Neural cell (in vitro differentiated cells): ENCODE measurements at regions not wholly inside any gene's neighbourhood (a gene's known extent, or its start where the extent isn't known, plus 50 kb on each side); places are given as distances from the start of the nearest gene placed in this dataset.

Experiments
- H2AFZ ChIP-seq: fragments of 200-600, 300-800 bp; sonication (generic), shearing (Covaris generic); 2 replicates; pipeline ENCODE4 v1.6.0; 2014; ENCODE audit warnings: low read depth, mild to moderate bottlenecking, antibody characterized with exemption, low read length, moderate library complexity
- H3F3A ChIP-seq: fragments of 200-600 bp; shearing (Covaris generic); 2 replicates; pipeline ENCODE4 v1.6.1; 2016; ENCODE audit warnings: mild to moderate bottlenecking, moderate library complexity, mixed read lengths, antibody characterized with exemption, low read length; ENCODE audit not compliant: insufficient read depth, poor library complexity, severe bottlenecking
- H3K27ac ChIP-seq: fragments of 200-600, 300-800 bp; sonication (generic), shearing (Covaris generic); 2 replicates; pipeline ENCODE4 v1.5.1; 2014; ENCODE audit warnings: mild to moderate bottlenecking, low read length, moderate library complexity
- H3K27me3 ChIP-seq: fragments of 300-800, 200-600 bp; sonication (generic), shearing (Covaris generic); 2 replicates; pipeline ENCODE4 v1.6.0; 2014; ENCODE audit warnings: mild to moderate bottlenecking, low read depth, low read length, moderate library complexity; ENCODE audit not compliant: insufficient read depth
- H3K36me3 ChIP-seq: fragments of 300-800, 200-600 bp; sonication (generic), shearing (Covaris generic); 2 replicates; pipeline ENCODE4 v1.5.1; 2014; ENCODE audit warnings: mild to moderate bottlenecking, antibody characterized with exemption, low read length, moderate library complexity; ENCODE audit not compliant: insufficient read depth
- H3K4me2 ChIP-seq: fragments of 300-800, 200-600 bp; sonication (generic), shearing (Covaris generic); 2 replicates; pipeline ENCODE4 v1.6.0; 2014; ENCODE audit warnings: mild to moderate bottlenecking, low read length
- H3K4me3 ChIP-seq: fragments of 300-800, 200-600 bp; sonication (generic), shearing (Covaris generic); 2 replicates; pipeline ENCODE4 v1.5.1; 2014; ENCODE audit warnings: mild to moderate bottlenecking, low read length, moderate library complexity
- H3K79me2 ChIP-seq: fragments of 200-600 bp; shearing (Covaris generic); replicated peaks from 2 replicates; pipeline ENCODE4 v1.6.0; 2014; ENCODE audit warnings: mild to moderate bottlenecking, low read length, moderate library complexity; ENCODE audit not compliant: insufficient read depth
- H3K9ac ChIP-seq: fragments of 300-800, 200-600 bp; sonication (generic), shearing (Covaris generic); 2 replicates; pipeline ENCODE4 v1.6.1; 2016; ENCODE audit warnings: mild to moderate bottlenecking, low read length, mixed read lengths
- H3K9me2 ChIP-seq: fragments of 200-600 bp; shearing (Covaris generic); 2 replicates; pipeline ENCODE4 v1.6.1; 2016; ENCODE audit warnings: mild to moderate bottlenecking, low read length, mixed read lengths; ENCODE audit not compliant: insufficient read depth
- H3K9me3 ChIP-seq: fragments of 200-600, 300-800 bp; sonication (generic), shearing (Covaris generic); 2 replicates; pipeline ENCODE4 v1.6.1; 2016; ENCODE audit warnings: mild to moderate bottlenecking, mixed run types, low read length, moderate library complexity, mixed read lengths
- H4K20me1 ChIP-seq: fragments of 200-600 bp; shearing (Covaris generic); 2 replicates; pipeline ENCODE4 v1.6.1; 2016; ENCODE audit warnings: mild to moderate bottlenecking, mixed run types; ENCODE audit not compliant: insufficient read depth
- CTCF ChIP-seq: fragments of 450-650 bp; IDR thresholded peaks from 2 replicates; pipeline ENCODE4 v1.5.1; 2014; ENCODE audit warnings: antibody characterized with exemption, mild to moderate bottlenecking, moderate library complexity; ENCODE audit not compliant: poor library complexity, severe bottlenecking
- EP300 ChIP-seq: fragments of 450-650 bp; conservative IDR thresholded peaks from 2 replicates; pipeline ENCODE4 v1.6.1; 2014; ENCODE audit warnings: antibody characterized with exemption, mild to moderate bottlenecking, moderate library complexity; ENCODE audit not compliant: poor library complexity, severe bottlenecking
- EZH2 ChIP-seq: fragments of 200-600, 300-800 bp; shearing (Covaris generic), sonication (generic); IDR thresholded peaks from 2 replicates; pipeline ENCODE4 v1.6.1; 2014; ENCODE audit warnings: antibody characterized with exemption, low read length, borderline replicate concordance, mild to moderate bottlenecking; ENCODE audit not compliant: insufficient read depth, poor library complexity, severe bottlenecking
- MXI1 ChIP-seq: fragments of 450-650 bp; conservative IDR thresholded peaks from 2 replicates; pipeline ENCODE4 v1.6.1; 2014; ENCODE audit warnings: antibody characterized with exemption, mild to moderate bottlenecking; ENCODE audit not compliant: poor library complexity, severe bottlenecking
- POLR2AphosphoS5 ChIP-seq: IDR thresholded peaks from 2 replicates; pipeline ENCODE4 v1.6.1; 2012
- RAD21 ChIP-seq: fragments of 450-650 bp; conservative IDR thresholded peaks from 2 replicates; pipeline ENCODE4 v1.6.1; 2014; ENCODE audit warnings: antibody characterized with exemption, mild to moderate bottlenecking, moderate library complexity
- REST ChIP-seq: IDR thresholded peaks from 2 replicates; pipeline ENCODE4 v1.6.1; 2012; ENCODE audit warnings: borderline replicate concordance
- SMC3 ChIP-seq: fragments of 450-650 bp; conservative IDR thresholded peaks from 2 replicates; pipeline ENCODE4 v1.6.1; 2014; ENCODE audit warnings: antibody characterized with exemption, mild to moderate bottlenecking, moderate library complexity; ENCODE audit not compliant: poor library complexity
- TAF1 ChIP-seq: IDR thresholded peaks from 2 replicates; pipeline ENCODE4 v1.6.1; 2012; ENCODE audit warnings: low read depth

DNA sequence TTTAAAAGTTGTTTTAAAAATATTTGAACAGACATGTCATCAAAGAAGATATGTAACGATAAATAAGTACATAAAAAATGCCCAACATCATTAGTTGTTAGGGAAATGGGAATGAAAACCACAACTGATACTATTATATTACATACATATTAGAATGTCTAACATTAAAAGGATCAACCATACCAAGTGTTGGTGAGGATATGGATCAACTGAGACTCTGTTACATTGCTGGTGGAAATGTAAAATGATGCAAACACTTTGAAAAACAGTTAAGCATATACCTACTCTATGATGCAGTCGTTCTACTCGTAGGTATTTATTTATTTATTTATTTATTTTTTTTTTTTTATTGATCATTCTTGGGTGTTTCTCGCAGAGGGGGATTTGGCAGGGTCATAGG, 149.7 kb downstream of the BRMS1L start:
- Histone ChIP-seq H3K27me3 (no peaks in the 10 kb centered on the region), H4K20me1 (no peaks in the 10 kb centered on the region), H3F3A (no peaks in the 10 kb centered on the region), H3K9me2 (no peaks in the 10 kb centered on the region), H3K36me3 (no peaks in the 10 kb centered on the region), H3K9me3 (no peaks in the 10 kb centered on the region), H3K4me3 (no peak overlapping the region), H3K9ac (no peak overlapping the region), H2AFZ (no peak overlapping the region), H3K27ac (no peak overlapping the region), H3K4me2 (no peak overlapping the region), H3K79me2 (no peaks in the 10 kb centered on the region)
- TF ChIP-seq REST: no peak

DNA sequence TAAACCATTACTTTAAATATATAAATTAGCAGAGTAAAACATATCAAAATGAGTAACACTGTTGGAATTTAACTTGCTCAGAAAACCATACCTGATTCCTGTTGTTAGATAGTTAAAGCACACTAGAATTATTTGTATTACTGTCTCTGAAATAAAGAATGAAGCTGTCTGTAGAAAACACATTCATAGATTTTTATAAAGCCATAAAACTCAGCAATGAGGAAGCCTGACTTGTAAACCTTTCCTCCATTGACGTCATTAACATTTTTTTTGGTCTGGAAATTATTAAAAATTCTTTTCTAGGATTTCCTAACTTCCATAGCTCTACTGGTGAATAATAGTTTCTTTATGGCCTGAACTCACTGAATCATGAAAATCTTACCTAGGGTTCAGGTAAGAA, 147.6 kb downstream of the BRMS1L start:
- TF ChIP-seq POLR2AphosphoS5 (no peak), EZH2 (no peak), RAD21 (no peak)
- Histone ChIP-seq H3K9me3 (no peaks in the 10 kb centered on the region), H3K9me2 (no peaks in the 10 kb centered on the region), H4K20me1 (no peaks in the 10 kb centered on the region), H3K27me3 (no peaks in the 10 kb centered on the region), H3K27ac (no peak overlapping the region), H3K36me3 (no peaks in the 10 kb centered on the region), H3K9ac (no peak overlapping the region), H3K79me2 (no peaks in the 10 kb centered on the region), H3K4me3 (no peak overlapping the region), H3F3A (no peaks in the 10 kb centered on the region), H2AFZ (no peak overlapping the region), H3K4me2 (no peak overlapping the region)

DNA sequence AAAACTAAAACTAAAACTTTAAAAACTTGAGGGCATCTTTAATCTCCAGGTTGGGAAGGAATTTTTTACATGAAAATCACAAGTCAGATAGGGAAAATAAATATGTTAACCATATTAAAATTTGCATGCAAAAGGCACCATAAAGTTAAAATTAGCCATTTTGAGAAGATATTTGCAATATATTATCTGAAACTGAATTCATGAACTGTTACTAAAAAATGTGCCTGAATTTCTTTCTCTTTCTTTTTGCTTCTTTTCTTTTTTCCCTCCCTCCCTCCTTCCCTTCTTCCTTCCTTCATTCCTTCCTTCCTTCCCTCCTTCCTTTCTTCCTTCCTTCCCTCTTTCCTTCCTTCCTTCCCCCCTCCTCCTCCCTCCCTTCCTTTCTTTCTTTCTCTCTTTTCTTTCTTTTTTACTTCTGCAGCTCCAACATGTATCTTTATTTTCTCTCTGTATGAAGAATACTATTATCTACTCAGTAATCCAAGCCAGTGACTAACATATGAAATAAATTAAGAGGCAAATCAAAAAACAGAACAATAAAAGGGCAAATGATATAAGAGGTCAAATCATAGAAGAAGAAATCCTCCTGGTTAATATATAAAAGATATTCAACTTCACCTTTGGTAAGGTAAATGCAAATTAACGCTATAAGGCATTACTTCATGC, 146.0 kb downstream of the BRMS1L start:
- Histone ChIP-seq H2AFZ (no peak overlapping the region), H4K20me1 (no peaks in the 10 kb centered on the region), H3K27ac (no peak overlapping the region), H3K9ac (no peak overlapping the region), H3K27me3 (no peaks in the 10 kb centered on the region), H3K9me3 (no peaks in the 10 kb centered on the region), H3K9me2 (no peaks in the 10 kb centered on the region), H3K4me2 (no peak overlapping the region), H3K4me3 (no peak overlapping the region), H3K79me2 (no peaks in the 10 kb centered on the region), H3F3A (no peaks in the 10 kb centered on the region), H3K36me3 (no peaks in the 10 kb centered on the region)
- no peak for TF ChIP-seq SMC3
- no peak for TF ChIP-seq MXI1
- no peak for TF ChIP-seq REST
- TF ChIP-seq RAD21: no peak
- TF ChIP-seq EZH2: no peak
- no peak for TF ChIP-seq POLR2AphosphoS5
- TF ChIP-seq CTCF: no peak
- TF ChIP-seq TAF1: no peak
- no peak for TF ChIP-seq EP300
